ENCODE measurements at regions not wholly inside any gene's neighbourhood (a gene's known extent, or its start where the extent isn't known, plus 50 kb on each side); places are given as distances from the start of the nearest gene placed in this dataset.

DNA sequence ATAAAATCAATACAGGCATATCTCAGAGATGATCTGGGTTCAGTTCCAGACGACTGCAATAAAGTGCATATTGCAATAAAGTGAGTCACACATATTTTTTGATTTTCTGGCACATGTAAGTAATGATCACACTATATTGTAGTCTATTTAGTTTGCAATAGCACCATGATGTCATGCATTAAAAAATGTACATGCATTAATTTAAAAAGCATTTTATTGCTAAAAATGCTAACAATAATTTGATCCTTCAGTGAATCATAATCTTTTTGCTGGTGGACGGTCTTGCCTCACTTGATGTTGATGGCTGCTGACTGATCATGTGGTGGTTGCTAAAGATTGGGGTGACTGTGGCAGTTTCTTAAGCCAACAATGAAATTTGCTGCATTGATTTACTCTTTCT, 511.1 kb downstream of the OTOL1 start:
- DNase-seq (ENCODE audit: low read depth in 2 of 2): no peak

DNA sequence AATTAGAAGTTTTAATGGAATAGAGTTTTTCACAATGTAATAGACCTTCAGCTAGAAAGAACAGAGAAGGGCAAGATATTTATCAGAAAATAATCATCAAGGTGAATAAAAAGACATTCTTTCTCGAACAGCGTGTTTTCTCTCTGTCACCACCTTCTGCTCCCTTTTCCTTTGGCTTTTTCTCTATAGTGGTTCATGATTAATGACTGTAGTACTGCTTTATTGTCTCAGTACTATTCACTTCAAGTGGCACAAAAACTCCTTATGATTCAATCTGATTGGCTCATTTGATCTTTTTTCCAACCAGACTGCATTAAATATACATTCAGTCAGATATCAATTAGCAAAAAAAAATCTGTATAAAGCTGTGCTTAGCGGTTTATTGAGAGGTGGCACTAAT, 516.0 kb downstream of the OTOL1 start:
- no peak for DNase-seq (ENCODE audit: low read depth in 2 of 2)

DNA sequence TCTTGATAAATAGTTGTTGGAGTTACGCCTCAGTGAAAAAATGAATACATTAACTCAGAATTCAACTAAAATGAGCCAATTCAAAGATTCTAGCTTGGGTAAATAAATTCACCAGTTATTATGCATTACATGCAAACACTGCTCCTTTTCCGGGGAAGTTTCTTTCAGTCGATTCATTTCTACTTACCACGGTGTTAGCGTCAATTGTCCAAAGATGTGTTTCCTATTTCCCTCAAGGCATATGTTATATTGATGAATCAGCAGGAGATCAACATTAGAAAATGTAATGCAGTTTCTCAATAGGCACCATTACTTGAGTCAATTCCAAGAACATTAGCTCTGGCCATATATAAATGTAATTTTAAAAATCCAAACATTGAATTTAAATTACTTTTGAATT, 517.7 kb downstream of the OTOL1 start:
- DNase-seq (ENCODE audit: low read depth in 2 of 2): no peak

DNA sequence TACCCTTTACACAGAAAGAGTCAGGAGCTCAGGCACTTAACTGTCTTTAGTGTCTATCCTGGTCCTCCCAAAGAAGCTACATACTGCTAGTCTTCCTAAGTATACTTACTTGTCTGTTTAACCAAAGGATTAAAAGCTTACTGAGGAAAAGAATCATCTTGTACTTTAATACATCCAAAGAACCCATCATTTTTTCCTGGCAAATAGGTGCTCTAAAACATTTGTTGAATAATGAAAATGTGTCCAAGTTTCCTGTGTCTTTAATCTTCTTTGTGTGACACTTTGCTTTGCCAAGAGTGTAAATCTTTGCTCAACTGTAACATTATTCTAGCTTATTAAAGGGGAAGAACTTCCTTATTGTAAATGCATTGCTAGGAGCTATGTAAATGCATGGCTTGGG, 519.2 kb downstream of the OTOL1 start:
- DNase-seq (ENCODE audit: low read depth in 2 of 2): no peak

DNA sequence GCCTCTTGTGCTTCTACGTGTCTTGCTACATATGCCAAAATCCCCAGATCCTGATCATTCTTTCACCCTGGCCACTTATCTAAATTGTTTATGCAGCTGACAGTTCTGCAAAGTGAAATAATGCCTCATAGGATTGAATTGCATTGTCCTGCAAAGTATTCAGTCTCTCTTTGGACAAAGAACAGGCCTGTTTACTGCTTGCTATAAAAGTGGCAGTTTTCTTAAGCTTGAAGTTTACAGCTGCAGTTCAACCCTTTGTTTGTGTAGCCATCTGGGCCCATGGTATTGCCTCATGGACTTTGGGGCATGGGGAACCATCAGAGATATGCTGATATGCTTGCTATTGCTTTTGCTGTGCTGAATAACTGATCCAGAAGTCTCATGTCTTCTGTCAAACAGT, 523.2 kb downstream of the OTOL1 start:
- no peak for DNase-seq (ENCODE audit: low read depth in 2 of 2)

DNA sequence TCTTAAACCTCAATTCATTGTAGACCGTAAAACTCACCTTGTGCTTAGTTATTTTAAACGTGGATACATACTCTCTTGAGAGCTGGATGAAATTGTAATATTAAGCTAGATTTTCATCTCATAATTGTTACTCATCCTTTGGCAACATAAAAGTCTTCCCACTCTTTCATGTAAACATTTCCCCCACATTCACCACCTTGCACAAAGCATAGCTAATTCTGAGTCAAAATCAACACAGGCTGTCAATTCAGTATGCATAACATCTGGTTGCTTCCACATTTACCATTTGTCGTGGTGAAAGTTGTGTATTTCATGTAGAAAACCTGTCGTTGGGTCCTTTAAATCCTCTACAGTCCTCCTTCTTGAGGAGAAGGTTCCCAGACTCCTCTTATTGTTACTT, 524.6 kb downstream of the OTOL1 start:
- no peak for DNase-seq (ENCODE audit: low read depth in 2 of 2)

DNA sequence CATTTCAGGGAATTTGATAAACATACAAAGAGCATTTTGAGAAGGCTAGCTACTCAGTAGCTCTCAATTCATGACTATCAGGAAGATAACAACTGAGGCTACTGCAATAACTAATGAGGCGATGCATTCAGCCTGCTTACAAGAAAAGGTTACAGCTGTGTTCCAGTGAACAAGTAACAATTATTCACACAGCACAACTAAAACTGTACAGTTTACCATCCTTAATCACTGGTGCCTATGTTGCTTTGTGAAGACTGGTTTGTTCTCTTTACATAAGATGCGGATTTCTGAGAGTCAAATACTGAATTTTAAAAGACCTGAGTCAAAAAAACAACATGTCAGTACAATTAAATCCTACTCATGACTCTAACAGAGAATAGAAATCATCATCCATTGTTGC, 526.3 kb downstream of the OTOL1 start:
- no peak for DNase-seq (ENCODE audit: low read depth in 2 of 2)

DNA sequence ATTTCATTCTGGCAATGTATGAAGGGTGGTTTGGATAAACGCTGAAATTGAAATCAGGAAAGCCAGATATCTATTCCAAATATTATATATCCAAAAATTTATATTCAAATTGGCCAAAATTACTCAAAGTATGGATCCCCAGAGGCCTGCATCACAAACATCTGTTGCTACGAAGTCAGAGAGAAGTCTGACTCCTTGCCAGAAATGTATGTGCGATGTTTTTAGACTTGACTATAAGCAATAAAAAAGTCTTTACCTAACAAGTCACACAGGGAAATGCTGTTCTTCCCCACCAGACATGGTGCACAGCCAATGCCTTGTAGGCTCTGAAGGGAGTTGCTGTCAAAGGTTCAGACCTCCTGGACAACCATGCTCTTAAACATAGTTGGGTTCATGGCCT, 533.1 kb downstream of the OTOL1 start:
- no peak for DNase-seq (ENCODE audit: low read depth in 2 of 2)

DNA sequence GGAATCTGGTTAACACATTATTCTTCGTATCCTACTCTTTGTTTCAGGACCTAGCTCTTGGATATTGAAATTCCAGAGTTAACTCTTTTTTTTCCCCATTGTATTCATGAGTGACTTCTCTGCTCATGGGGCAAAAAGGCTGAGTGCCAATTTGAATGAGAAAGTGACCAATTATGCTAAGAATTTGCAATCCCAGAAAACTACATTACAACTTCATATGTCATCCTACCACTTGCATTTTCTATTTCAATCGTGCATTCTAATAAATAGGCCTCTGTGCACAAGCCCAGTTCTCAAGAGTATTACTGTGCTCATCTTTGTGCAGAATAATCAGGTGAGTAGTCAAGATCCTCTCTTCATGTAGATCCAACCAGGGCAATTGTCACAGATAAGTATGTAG, 537.8 kb downstream of the OTOL1 start:
- no peak for DNase-seq (ENCODE audit: low read depth in 2 of 2)

DNA sequence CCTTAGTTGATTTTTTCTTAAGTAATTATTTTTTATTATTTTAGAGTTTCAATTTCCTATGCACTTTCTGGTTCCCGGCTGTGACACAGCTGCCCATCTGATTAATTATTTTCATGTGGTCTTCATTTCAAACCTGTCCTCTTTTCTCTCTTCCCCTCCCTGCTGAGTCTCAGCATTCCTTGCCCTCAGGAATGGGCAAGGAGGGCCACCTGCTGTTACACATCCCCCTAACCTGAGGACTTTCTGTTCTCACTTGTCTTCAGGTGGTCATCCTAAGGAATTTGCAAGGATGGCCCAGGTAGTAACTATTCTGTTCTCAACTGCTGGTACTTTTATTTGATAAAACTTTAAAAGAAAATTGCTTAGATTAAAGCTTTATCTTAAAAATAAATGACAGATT, 545.0 kb downstream of the OTOL1 start:
- DNase-seq (ENCODE audit: low read depth in 2 of 2): no peak

DNA sequence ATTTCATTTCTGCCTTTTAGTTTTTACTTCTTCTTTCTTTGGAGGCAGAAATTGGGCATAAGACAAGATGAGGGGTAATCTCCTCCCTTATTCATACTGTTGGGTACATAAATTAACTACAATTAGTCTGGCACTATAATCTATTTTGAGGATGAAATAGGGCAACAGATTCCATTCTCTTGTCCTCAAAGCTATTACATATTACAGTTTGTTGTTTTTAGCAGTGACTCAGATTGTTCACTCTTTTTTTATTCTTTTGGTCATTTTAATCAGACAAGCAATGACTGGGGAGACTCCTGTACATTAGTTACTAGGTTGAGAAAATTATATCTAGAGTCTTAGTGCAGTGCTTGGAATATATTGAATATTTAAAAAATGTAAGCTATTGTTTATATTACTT, 556.0 kb downstream of the OTOL1 start:
- DNase-seq (ENCODE audit: low read depth in 2 of 2): no peak

DNA sequence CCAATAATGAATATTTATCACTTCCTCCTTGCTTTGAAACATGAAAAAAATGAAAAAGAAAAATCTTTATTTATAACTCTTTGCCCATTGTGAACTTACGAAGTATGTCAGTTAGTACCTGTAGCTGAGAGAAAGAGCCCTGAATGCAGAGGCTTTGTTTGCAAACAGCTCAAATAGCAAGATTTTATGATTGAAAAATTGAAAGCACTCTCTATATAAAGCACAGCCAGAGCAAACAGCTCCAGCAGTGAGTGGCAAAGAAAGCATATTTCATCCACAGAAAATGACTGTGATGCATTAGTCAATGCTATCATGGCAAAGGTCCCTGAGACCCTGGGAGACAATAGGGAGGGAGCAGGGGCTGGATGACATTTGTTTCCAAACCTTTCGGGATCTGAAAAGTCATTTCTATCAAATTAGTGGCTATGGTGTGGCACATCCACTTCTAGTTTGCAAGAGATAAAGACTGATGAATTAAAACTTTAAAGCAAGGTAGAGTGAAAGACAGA, 576.1 kb downstream of the OTOL1 start:
- no peak for DNase-seq (ENCODE audit: low read depth in 2 of 2)

DNA sequence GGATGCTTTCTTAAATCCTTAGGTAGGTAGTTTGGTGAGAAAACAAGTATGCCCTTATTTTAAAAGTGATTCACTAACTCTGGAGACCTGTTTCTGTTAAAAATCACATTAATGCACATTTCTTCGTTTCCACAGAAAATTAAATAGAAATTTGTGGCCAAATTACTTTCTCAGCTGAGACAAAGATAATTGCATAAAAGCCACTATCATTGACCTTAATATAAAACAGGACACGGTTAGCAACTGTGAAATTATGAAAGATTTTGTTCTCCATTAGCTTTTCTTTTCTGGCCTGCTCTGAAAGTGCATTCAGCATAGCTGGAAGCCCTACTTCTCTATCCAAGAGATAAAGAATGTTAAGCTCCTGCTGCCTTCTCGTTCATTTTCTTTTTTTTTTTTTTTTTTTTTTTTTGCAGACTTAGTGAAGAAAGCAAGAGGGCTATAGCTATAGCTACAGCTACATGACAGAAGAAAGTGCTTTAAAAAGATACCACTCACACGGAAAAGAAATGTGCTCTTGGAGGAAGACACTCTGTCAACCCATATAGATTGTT, 576.9 kb downstream of the OTOL1 start:
- no peak for DNase-seq (ENCODE audit: low read depth in 2 of 2)

DNA sequence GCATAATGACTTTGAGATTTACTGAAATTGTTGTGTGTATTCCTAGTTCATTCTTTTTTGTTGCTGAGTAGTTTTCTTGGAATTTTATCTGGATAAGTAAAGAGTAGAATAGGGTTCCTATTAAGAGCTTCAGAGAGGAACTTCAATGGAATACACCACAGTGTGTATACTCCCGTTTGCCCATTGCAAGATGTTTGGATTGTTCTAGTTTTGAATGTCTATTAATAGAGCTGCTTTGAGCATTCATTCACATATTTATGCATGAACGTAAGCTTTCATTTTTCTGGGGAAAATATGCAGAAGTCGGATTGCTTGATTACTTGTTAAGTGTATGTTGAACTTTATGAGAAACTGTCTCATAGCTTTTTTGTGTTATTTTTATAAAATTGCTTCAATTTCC, 580.5 kb downstream of the OTOL1 start:
- DNase-seq (ENCODE audit: low read depth in 2 of 2): no peak

DNA sequence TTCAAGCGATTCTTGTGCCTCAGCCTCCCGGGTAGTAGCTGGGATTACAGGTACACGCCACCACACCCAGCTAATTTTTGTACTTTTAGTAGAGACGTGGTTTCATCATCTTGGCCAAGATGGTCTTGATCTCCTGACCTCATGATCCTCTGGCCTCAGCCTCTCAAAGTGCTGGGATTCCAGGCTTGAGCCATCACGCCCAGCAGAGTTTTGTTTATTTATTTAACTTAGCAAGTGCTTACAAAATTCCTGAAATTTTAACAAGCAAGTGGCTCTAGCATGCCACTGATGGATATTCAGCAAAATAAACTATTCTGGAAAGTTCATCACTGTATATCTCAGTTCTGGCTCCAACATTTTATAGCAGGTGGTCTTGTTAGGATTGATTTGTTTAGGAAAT, 585.9 kb downstream of the OTOL1 start:
- no peak for DNase-seq (ENCODE audit: low read depth in 2 of 2)

DNA sequence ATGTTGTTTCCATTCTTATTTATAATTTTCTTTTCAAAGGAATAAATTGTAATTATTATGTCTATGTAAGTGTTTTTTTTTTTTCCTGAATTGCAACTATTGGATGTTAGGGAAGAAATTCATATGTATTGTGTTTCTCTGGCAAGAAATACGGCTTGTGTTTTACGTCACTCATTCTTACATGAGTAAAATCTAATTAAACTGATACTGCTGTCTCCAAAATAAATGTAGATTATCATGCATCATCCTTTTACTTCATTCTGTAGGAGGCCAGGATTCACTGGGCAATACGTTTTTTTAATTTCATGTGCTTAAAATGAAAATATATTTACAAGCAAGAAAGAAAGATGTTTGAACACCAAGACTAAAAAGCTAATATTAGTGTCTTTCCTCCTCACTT, 590.8 kb downstream of the OTOL1 start:
- no peak for DNase-seq (ENCODE audit: low read depth in 2 of 2)

DNA sequence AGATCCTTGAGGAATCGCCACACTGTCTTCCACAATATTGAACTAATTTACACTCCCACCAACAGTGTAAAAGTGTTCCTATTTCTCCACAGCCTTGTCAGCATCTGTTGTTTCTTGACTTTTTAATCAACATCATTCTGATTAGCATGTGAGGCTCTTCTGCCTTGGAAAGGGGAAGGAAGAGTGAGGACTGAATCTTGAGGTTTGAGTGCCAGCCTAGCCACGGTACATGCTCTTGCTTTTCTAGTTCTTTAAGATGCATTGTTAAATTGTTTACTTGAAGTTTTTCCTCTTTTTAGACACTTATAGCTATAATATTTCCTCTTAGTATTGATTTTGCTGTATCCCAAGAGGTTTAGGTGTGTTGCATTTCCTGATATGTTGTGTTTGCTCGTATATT, 596.1 kb downstream of the OTOL1 start:
- DNase-seq (ENCODE audit: low read depth in 2 of 2): no peak

DNA sequence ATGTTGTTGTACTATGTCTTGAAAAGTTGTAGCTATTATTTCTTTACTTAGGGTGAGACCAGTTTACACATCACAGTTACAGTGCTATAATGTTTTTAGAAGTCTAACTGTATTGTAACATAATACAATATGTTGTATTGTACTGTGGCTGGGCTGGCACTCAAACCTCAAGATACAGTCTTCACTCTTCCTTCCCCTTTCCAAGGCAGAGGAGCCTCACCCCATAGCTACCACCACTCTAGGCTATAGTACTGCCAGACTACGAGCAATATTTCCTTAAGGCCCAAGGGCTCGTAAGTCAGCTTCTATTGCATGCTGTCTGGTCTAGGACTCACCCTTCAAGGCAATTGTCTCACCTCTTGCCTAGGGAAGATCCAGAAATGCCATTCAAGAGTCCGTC, 597.7 kb downstream of the OTOL1 start:
- no peak for DNase-seq (ENCODE audit: low read depth in 2 of 2)

DNA sequence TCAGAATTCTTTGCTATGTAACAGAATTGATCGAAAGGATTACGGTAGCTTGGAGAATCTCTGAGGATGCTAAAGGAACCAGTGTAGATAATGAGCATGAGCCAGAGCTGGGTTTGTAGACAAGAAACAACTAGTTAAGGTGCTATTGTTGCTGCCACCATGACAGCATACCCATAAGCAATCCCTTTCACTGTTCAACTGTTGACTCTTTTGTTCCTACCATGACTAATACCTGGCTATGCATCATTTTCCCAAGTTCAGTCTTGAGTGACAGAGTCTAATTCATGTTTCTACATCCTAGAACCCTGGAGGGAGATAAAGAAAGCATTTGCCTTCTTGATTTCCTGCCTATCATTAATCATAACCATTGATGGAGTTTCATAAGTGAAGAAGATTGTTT, 600.3 kb downstream of the OTOL1 start:
- no peak for DNase-seq (ENCODE audit: low read depth in 2 of 2)

DNA sequence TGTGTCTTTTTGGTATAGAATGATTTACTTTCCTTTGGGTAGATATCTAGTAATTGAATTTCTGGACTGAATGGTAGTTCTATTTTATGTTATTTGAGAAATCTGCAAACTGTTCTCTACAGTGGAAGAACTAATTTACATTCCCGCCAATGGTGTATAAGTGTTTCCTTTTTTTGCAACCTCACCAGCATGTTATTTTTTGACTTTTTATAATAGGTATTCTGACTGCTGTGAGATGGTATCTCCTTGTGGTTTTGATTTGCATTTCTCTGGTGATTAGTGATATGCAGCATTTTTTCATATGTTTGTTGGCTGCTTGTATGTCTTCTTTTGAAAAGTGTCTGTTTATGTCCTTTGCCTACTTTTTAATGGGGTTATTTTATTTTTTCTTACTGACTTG, 607.2 kb downstream of the OTOL1 start:
- no peak for DNase-seq (ENCODE audit: low read depth in 2 of 2)

DNA sequence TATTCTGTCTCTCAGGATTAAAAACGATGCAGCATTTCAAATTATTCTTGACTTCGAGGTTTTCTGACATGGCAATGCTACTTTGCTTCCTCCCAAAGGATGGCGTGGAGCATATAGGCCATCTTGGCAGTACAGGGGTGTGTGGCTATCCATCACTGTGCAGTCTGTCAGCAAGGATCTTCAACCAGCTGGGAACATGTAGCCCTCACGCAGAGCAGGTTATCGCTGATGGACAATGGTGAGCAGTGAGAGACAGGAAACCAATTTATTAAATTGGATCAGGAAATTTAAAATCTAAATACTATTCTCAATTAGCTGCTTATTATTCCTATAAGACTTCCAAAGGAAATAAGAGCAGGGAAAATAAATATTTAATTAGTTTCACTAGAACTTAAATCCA, 615.3 kb downstream of the OTOL1 start:
- no peak for DNase-seq (ENCODE audit: low read depth in 2 of 2)

DNA sequence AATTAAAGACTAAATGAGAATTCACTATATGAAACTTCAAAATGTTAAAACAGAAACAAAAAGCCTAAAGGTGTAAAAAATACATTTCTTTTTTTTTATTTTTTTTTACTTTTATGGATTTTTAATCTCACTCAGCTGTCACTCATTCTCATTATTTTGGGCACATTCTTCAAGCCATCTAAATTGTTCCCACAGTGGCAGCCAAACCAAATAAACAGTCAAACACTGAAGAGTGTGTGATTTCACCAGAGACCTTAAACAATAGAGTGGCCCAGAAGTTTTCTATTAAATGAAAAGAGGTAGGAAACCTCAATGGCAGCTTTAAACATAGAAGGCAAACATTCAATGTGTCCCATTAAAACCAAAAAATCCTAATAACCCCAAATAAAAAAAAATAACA, 616.1 kb downstream of the OTOL1 start:
- DNase-seq (ENCODE audit: low read depth in 2 of 2): no peak

DNA sequence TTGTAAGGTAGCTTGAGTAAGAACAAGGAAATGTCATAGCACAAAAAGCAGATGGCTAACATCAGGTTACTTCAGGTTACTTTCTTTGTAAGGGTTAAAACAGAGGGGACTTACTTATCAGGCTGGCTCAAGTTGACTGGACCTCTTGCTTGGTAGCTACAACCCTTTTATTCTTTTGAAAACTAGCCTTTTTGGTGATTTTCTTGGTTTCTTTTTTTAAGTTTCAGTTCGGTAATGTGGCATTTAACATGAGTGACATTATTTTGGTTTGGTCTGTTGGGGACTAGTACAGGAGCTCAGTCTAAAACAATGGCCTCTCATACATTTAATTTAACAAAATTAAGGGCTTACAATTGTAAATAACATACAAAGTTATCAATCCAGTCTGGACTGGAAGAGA, 621.4 kb downstream of the OTOL1 start:
- no peak for DNase-seq (ENCODE audit: low read depth in 2 of 2)

DNA sequence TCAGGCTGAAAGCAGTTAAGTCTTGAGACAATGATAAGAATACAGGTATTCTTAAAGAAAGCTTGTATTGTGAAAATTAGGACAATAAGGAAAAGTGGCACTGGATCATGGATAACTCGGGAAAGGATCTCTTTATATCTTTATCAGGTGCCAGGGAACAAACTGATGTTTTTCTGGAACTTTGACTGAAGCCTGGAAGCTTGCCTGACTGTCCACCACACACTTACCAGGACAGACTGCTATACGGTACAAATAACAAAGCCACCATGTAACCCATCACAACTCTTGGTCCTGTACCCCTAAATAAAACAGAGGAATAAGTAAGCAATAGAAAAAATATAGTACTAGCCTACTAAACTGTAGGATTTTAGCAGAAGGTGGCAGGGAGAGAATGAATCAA, 623.0 kb downstream of the OTOL1 start:
- no peak for DNase-seq (ENCODE audit: low read depth in 2 of 2)

DNA sequence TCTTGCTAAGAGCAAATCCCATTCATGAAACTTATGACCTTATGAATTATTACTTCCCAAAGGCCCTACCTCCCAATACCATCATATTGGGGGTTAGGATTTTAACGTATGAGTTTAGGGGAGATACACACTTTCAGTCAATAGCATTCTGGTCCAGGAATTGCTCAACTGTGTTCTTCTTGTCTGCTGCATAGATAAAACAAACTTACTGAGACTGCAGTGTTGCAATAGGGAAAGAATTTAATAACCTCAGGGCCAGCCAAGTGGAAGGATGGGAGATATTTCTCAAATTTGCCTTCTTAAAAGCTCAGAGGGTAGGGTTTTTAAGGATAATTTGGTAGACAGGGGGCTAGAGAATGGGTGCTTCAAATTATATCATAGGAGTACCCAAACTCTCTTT, 625.8 kb downstream of the OTOL1 start:
- DNase-seq (ENCODE audit: low read depth in 2 of 2): no peak

All from activated CD4-positive, alpha-beta T cell treated with anti-CD3 and anti-CD28 coated beads for 24 hours (primary cell).